ENCODE measurements at regions not wholly inside any gene's neighbourhood (a gene's known extent, or its start where the extent isn't known, plus 50 kb on each side); places are given as distances from the start of the nearest gene placed in this dataset.

- H3K9ac ChIP-seq (ENCODE audit: low read length): no peak overlapping the region
- no peaks in the 10 kb centered on the region for H4K20me1 ChIP-seq (ENCODE audit: insufficient read depth, low read depth, low read length)
- H3K27ac ChIP-seq (ENCODE audit: low read length): no peak overlapping the region
- H3K4me1 ChIP-seq (ENCODE audit: low read length): no peaks in the 10 kb centered on the region
- no peaks in the 10 kb centered on the region for H3K36me3 ChIP-seq (ENCODE audit: insufficient read depth, low read length)
- H3K4me3 ChIP-seq (ENCODE audit: low read length): no peak overlapping the region
- DNase-seq: no peak
- H3K27me3 ChIP-seq (ENCODE audit: low read length): no peaks in the 10 kb centered on the region
- H3K9me3 ChIP-seq (ENCODE audit: low read length): no peaks in the 10 kb centered on the region
- H2AFZ ChIP-seq (ENCODE audit: low read length): no peak overlapping the region
- no peak overlapping the region for H3K4me2 ChIP-seq (ENCODE audit: low read depth, low read length, poor library complexity, severe bottlenecking)
- H3K79me2 ChIP-seq (ENCODE audit: low read length): no peaks in the 10 kb centered on the region
- H3K9me2 ChIP-seq (replicated peaks; ENCODE audit: insufficient read depth, low read length): no peaks in the 10 kb centered on the region
Measured at GRCh38 chr3:25171897-25172296, 256.2 kb upstream of the RARB start.

- Histone ChIP-seq H3K4me1 (ENCODE audit: low read length) (no peaks in the 10 kb centered on the region), H3K9me3 (ENCODE audit: low read length) (no peaks in the 10 kb centered on the region), H3K4me2 (ENCODE audit: low read depth, low read length, poor library complexity, severe bottlenecking) (no peak overlapping the region), H2AFZ (ENCODE audit: low read length) (no peak overlapping the region), H3K36me3 (ENCODE audit: insufficient read depth, low read length) (no peaks in the 10 kb centered on the region), H3K27ac (ENCODE audit: low read length) (no peak overlapping the region), H3K27me3 (ENCODE audit: low read length) (no peaks in the 10 kb centered on the region), H3K79me2 (ENCODE audit: low read length) (no peaks in the 10 kb centered on the region), H3K9me2 (replicated peaks; ENCODE audit: insufficient read depth, low read length) (no peaks in the 10 kb centered on the region), H3K9ac (ENCODE audit: low read length) (no peak overlapping the region), H3K4me3 (ENCODE audit: low read length) (no peak overlapping the region), H4K20me1 (ENCODE audit: insufficient read depth, low read depth, low read length) (no peaks in the 10 kb centered on the region)
- no peak for DNase-seq
Measured at GRCh38 chr3:25173606-25174005, 254.5 kb upstream of the RARB start.

GRCh38 chr3:25174251-25174650, 253.8 kb upstream of the RARB start:
- H2AFZ ChIP-seq (ENCODE audit: low read length): no peak overlapping the region

GRCh38 chr3:25177041-25177440, 251.0 kb upstream of the RARB start:
- no peaks in the 10 kb centered on the region for H3K36me3 ChIP-seq (ENCODE audit: insufficient read depth, low read length)
- no peaks in the 10 kb centered on the region for H3K9me2 ChIP-seq (replicated peaks; ENCODE audit: insufficient read depth, low read length)
- no peaks in the 10 kb centered on the region for H3K4me1 ChIP-seq (ENCODE audit: low read length)
- no peaks in the 10 kb centered on the region for H3K79me2 ChIP-seq (ENCODE audit: low read length)
- no peaks in the 10 kb centered on the region for H3K9me3 ChIP-seq (ENCODE audit: low read length)
- DNase-seq: no peak
- no peaks in the 10 kb centered on the region for H3K27me3 ChIP-seq (ENCODE audit: low read length)
- H3K9ac ChIP-seq (ENCODE audit: low read length): no peak overlapping the region
- H4K20me1 ChIP-seq (ENCODE audit: insufficient read depth, low read depth, low read length): no peaks in the 10 kb centered on the region
- no peak overlapping the region for H3K4me2 ChIP-seq (ENCODE audit: low read depth, low read length, poor library complexity, severe bottlenecking)
- no peak overlapping the region for H2AFZ ChIP-seq (ENCODE audit: low read length)
- H3K4me3 ChIP-seq (ENCODE audit: low read length): no peak overlapping the region
- H3K27ac ChIP-seq (ENCODE audit: low read length): no peak overlapping the region

More at GRCh38 chr3:25174251-25174650, 253.8 kb upstream of the RARB start:
- H3K79me2 ChIP-seq (ENCODE audit: low read length): no peaks in the 10 kb centered on the region
- no peaks in the 10 kb centered on the region for H3K9me2 ChIP-seq (replicated peaks; ENCODE audit: insufficient read depth, low read length)
- H3K27ac ChIP-seq (ENCODE audit: low read length): no peak overlapping the region
- H3K27me3 ChIP-seq (ENCODE audit: low read length): no peaks in the 10 kb centered on the region
- no peak overlapping the region for H3K4me2 ChIP-seq (ENCODE audit: low read depth, low read length, poor library complexity, severe bottlenecking)
- no peaks in the 10 kb centered on the region for H3K36me3 ChIP-seq (ENCODE audit: insufficient read depth, low read length)
- H3K9ac ChIP-seq (ENCODE audit: low read length): no peak overlapping the region
- H3K4me3 ChIP-seq (ENCODE audit: low read length): no peak overlapping the region
- no peaks in the 10 kb centered on the region for H3K4me1 ChIP-seq (ENCODE audit: low read length)
- H3K9me3 ChIP-seq (ENCODE audit: low read length): no peaks in the 10 kb centered on the region
- H4K20me1 ChIP-seq (ENCODE audit: insufficient read depth, low read depth, low read length): no peaks in the 10 kb centered on the region
- no peak for DNase-seq

- no peaks in the 10 kb centered on the region for H3K79me2 ChIP-seq (ENCODE audit: low read length)
- no peaks in the 10 kb centered on the region for H3K27me3 ChIP-seq (ENCODE audit: low read length)
- H4K20me1 ChIP-seq (ENCODE audit: insufficient read depth, low read depth, low read length): no peaks in the 10 kb centered on the region
- H3K4me1 ChIP-seq (ENCODE audit: low read length): no peaks in the 10 kb centered on the region
- H3K36me3 ChIP-seq (ENCODE audit: insufficient read depth, low read length): no peaks in the 10 kb centered on the region
- no peak overlapping the region for H2AFZ ChIP-seq (ENCODE audit: low read length)
- no peaks in the 10 kb centered on the region for H3K9me3 ChIP-seq (ENCODE audit: low read length)
- H3K27ac ChIP-seq (ENCODE audit: low read length): no peak overlapping the region
- H3K4me3 ChIP-seq (ENCODE audit: low read length): no peak overlapping the region
- H3K9me2 ChIP-seq (replicated peaks; ENCODE audit: insufficient read depth, low read length): no peaks in the 10 kb centered on the region
- no peak overlapping the region for H3K4me2 ChIP-seq (ENCODE audit: low read depth, low read length, poor library complexity, severe bottlenecking)
- no peak for DNase-seq
- H3K9ac ChIP-seq (ENCODE audit: low read length): no peak overlapping the region
Measured at GRCh38 chr3:25178672-25179071, 249.4 kb upstream of the RARB start.

- H3K4me3 ChIP-seq (ENCODE audit: low read length): no peak overlapping the region
- H3K27me3 ChIP-seq (ENCODE audit: low read length): no peaks in the 10 kb centered on the region
- no peaks in the 10 kb centered on the region for H3K79me2 ChIP-seq (ENCODE audit: low read length)
- H3K9me2 ChIP-seq (replicated peaks; ENCODE audit: insufficient read depth, low read length): no peaks in the 10 kb centered on the region
- no peaks in the 10 kb centered on the region for H3K36me3 ChIP-seq (ENCODE audit: insufficient read depth, low read length)
- H3K4me1 ChIP-seq (ENCODE audit: low read length): no peaks in the 10 kb centered on the region
- H3K9ac ChIP-seq (ENCODE audit: low read length): no peak overlapping the region
- no peaks in the 10 kb centered on the region for H4K20me1 ChIP-seq (ENCODE audit: insufficient read depth, low read depth, low read length)
- H3K9me3 ChIP-seq (ENCODE audit: low read length): no peaks in the 10 kb centered on the region
- no peak overlapping the region for H3K27ac ChIP-seq (ENCODE audit: low read length)
- H2AFZ ChIP-seq (ENCODE audit: low read length): no peak overlapping the region
- H3K4me2 ChIP-seq (ENCODE audit: low read depth, low read length, poor library complexity, severe bottlenecking): no peak overlapping the region
- no peak for DNase-seq
Measured at GRCh38 chr3:25181096-25181495, 247.0 kb upstream of the RARB start.

GRCh38 chr3:25182794-25183193, 245.3 kb upstream of the RARB start:
- H2AFZ ChIP-seq (ENCODE audit: low read length): no peak overlapping the region
- no peaks in the 10 kb centered on the region for H3K79me2 ChIP-seq (ENCODE audit: low read length)
- DNase-seq: no peak
- H3K4me1 ChIP-seq (ENCODE audit: low read length): no peaks in the 10 kb centered on the region
- H3K4me2 ChIP-seq (ENCODE audit: low read depth, low read length, poor library complexity, severe bottlenecking): no peak overlapping the region
- no peak overlapping the region for H3K27ac ChIP-seq (ENCODE audit: low read length)
- no peaks in the 10 kb centered on the region for H3K9me2 ChIP-seq (replicated peaks; ENCODE audit: insufficient read depth, low read length)
- no peaks in the 10 kb centered on the region for H3K9me3 ChIP-seq (ENCODE audit: low read length)
- no peak overlapping the region for H3K4me3 ChIP-seq (ENCODE audit: low read length)
- no peaks in the 10 kb centered on the region for H4K20me1 ChIP-seq (ENCODE audit: insufficient read depth, low read depth, low read length)
- no peak overlapping the region for H3K9ac ChIP-seq (ENCODE audit: low read length)
- H3K27me3 ChIP-seq (ENCODE audit: low read length): no peaks in the 10 kb centered on the region
- no peaks in the 10 kb centered on the region for H3K36me3 ChIP-seq (ENCODE audit: insufficient read depth, low read length)

- no peak for DNase-seq
- Histone ChIP-seq H3K27ac (ENCODE audit: low read length) (no peak overlapping the region), H4K20me1 (ENCODE audit: insufficient read depth, low read depth, low read length) (no peaks in the 10 kb centered on the region), H2AFZ (ENCODE audit: low read length) (no peak overlapping the region), H3K4me3 (ENCODE audit: low read length) (no peak overlapping the region), H3K79me2 (ENCODE audit: low read length) (no peaks in the 10 kb centered on the region), H3K27me3 (ENCODE audit: low read length) (no peaks in the 10 kb centered on the region), H3K9me3 (ENCODE audit: low read length) (no peaks in the 10 kb centered on the region), H3K4me1 (ENCODE audit: low read length) (no peaks in the 10 kb centered on the region), H3K9ac (ENCODE audit: low read length) (no peak overlapping the region), H3K9me2 (replicated peaks; ENCODE audit: insufficient read depth, low read length) (no peaks in the 10 kb centered on the region), H3K36me3 (ENCODE audit: insufficient read depth, low read length) (no peaks in the 10 kb centered on the region), H3K4me2 (ENCODE audit: low read depth, low read length, poor library complexity, severe bottlenecking) (no peak overlapping the region)
Measured at GRCh38 chr3:25184641-25185250, 243.3 kb upstream of the RARB start.

GRCh38 chr3:25191673-25192072, 236.4 kb upstream of the RARB start:
- Histone ChIP-seq H3K9me2 (replicated peaks; ENCODE audit: insufficient read depth, low read length) (no peaks in the 10 kb centered on the region), H3K79me2 (ENCODE audit: low read length) (no peaks in the 10 kb centered on the region), H3K27ac (ENCODE audit: low read length) (no peak overlapping the region), H3K4me3 (ENCODE audit: low read length) (no peak overlapping the region), H3K4me2 (ENCODE audit: low read depth, low read length, poor library complexity, severe bottlenecking) (no peak overlapping the region), H2AFZ (ENCODE audit: low read length) (no peak overlapping the region), H4K20me1 (ENCODE audit: insufficient read depth, low read depth, low read length) (no peaks in the 10 kb centered on the region), H3K9me3 (ENCODE audit: low read length) (no peaks in the 10 kb centered on the region), H3K9ac (ENCODE audit: low read length) (no peak overlapping the region), H3K27me3 (ENCODE audit: low read length) (no peaks in the 10 kb centered on the region), H3K36me3 (ENCODE audit: insufficient read depth, low read length) (no peaks in the 10 kb centered on the region), H3K4me1 (ENCODE audit: low read length) (no peaks in the 10 kb centered on the region)
- no peak for DNase-seq
